SHP77 treated with DMSO at 0.1 percent for 48 hours (cell line): ENCODE measurements at regions not wholly inside any gene's neighbourhood (a gene's known extent, or its start where the extent isn't known, plus 50 kb on each side); places are given as distances from the start of the nearest gene placed in this dataset.

Experiments used
- DNase-seq: peaks from one replicate; lab custom pipeline; 2025; lab: John Stamatoyannopoulos, UW

DNA sequence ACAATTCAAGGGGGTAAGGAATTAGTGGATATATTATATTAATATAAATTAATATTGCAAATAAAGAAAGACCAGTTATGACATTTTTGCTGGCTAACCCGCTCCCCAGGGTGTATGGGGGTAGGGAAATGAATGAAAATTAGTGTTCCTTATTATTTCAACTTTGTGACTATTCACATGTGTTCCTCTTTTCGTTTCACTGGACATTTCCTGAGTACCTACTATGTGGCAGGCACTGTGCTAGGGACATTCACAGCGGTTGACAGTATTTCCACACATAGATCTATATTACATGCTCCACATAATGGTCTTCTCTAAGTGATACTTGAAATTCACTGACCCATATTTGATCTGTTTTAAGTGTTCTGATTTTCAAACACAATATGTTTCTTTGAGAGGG, 129.8 kb upstream of the USP15 start:
- DNase-seq = no peak

DNA sequence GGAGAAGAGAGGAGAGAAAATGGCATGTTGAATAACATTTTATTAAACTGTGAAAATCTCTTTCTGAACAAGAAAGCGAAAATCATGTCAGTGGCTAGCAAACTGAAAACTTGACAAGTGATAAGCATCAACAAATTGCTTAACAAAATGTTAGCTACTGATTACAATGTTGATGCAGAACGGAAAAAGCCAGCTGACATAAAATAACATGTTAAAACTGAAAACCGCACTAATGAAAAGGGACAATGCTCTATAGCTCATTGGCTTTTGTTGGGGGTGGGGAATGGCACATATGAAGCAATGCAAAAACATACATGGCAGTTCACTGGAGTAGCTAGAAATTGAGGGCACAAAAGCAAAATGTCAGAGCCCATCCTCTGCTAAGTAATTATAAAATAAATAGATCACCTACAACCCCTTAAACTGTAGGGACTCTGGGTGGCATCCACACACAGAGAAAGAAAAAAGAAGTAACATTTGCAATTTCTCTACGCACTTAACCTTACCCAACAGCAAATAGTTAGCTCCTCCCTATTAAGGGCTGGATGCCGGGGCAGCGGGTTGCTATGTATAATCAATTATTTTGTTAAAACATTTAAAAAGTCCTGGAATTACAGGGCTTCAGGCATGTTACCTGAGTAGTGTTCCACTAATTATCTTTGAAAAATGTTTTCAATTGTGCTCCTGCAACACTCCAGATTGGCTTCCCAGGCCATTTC, 129.2 kb upstream of the USP15 start:
- no peak for DNase-seq

DNA sequence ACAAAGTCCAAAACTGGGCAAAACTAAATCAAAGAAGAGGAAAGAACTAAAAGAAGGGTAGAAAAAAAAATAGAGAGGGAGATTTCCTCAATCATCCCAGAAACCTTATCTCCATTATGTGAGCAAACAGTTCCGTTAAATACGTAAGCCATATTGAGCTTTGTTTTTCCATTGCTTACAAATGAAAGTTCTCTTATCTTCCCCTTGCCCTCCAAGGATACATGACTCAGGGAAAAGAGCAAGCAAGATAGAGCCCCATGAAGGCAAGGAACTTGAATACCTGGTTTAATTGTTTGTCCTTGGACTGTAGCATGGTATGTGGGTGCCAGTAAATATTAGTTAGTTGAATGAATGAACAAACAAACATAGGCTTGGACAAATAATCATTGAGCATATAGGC, 126.8 kb upstream of the USP15 start:
- DNase-seq = no peak

DNA sequence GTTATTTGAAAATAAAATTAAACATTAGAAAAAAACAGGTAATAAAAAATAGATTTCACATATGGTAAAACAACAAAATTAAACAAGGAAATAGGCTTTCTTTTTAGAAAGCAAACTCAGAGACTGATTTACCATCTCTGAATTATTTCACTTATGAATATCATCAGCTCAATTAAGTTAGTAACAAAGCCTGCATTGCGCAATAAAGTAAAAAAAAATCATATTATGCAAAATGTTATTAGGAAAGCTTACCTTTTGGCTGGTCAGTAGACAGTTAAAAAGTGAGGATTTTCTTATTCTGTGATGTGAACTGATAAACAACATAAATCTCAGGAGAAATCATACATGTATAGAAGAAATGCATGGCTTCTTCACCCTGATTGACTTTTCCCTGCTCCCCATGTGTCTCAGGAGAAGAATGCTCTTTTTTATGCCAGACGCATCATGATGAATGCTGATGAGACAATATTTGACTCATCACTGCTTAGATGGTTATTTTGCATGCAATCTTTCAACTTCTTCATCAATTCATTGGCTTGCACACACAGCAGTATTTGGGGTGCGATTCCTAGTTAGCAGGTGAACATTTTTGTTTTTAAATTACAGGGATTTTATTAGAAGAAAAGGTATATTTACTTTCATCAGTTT, 124.5 kb upstream of the USP15 start:
- DNase-seq = no peak

DNA sequence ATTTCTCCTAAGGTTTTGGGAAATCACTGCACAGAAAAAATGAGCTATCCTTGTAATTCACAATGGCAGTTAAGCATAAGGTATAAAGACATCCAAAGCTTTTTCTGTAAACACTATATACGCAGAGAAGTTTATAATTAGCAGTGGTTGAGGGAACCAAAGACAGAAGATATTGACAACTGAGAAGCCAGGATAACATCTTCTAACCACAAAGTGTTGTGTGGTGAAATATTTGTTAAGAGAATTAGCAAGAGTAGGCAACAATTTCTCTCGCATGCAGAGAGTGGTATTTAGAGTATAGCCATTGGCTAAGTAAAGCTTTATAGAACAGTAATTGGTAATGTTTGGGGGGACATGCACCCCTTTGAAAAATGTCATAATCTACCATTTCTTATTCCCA, 123.7 kb upstream of the USP15 start:
- DNase-seq = no peak

DNA sequence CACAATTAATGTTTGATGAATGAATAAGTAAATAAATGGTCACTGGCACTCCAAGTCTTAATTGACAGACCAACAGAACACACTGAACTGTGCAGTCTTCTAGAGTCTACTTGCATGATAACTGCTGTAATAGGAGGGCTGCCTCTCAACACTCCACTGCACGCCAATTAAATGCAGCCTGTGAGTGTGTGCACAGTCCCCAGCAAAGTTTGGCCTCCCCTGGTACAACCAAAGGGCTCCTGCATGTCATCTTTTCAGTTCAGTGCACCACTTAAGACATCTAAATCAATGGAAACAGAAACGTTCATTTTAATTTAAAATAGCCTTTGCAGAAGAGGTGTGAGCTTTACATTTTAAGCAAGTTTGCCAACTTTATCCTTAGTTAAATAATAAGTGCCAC, 121.7 kb upstream of the USP15 start:
- no peak for DNase-seq

DNA sequence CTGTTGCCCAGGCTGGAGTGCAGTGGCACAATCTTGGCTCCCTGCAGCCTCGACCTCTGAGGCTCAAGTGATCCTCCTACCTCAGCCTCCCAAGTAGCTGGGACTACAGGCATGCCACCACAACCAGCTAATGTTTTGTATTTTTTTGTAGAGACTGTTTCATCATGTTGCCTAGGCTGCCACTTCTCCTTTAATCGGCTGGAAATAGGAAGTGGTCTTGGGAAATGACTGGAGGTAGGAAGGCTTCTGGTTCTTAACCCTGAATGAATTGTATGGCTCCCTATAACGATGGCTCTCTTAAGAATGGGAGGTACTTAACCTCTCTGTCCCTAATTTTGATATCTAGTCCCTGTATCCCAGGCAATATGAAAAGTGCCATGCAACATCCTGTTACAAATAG, 113.9 kb upstream of the USP15 start:
- DNase-seq = no peak

DNA sequence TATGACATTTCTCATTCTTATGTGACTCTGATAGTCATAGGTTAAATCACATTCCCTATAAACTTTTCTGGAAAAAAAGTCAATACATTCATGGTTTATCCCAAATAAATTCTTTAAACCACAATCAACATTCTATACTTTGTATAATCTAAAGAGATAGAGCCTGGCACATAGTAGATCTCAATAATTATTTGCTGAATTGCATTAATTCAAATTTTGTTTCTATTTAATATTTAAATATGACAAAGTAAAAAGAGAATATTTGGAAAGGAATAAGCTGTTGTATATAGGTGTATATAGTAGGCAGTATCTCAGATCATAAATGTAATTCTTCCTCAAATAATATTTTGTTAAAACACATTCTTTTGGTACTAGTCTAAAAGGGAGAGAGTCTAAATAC, 102.2 kb upstream of the USP15 start:
- no peak for DNase-seq

DNA sequence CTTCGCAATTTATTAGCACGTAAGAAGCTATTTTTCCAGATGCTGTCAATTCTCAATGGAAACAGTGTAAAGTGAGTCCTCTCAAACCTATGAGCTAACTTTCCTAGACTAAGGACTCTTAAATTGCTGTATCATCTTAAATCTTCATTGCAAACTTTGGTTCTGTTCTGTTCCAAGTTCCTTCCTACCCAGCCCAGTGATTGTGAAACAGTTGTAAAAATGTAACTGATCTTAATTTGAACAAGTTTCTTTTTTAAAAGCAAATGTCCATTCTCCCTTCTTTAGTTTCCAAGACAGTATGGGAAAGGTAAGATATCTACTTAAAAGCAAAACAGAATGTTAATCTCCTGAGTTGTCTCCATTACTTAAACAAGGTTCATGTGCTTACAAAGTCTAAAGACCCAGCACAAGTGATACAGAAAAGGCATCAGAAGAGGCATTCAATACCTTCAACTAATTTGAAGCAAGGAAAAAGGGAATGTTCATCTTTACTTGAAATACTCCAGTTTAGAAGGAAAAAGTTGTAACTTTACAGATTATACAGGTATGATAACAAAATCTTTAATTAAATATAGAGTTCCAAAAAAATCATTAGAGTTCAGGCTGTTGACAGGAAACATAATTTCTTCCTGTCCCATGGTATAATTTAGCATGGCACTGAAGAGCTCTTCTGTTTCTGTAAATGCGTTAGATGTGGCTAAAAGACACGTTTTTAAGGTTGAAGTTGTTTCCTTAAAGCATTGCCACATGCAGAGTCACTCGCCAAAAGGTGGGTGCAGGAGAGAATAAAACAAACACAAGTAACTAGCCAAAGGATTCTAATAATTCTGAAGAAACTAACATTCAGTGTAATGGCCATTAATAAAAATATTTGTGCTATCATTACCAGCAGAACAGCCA, 101.5 kb upstream of the USP15 start:
- DNase-seq = no peak

DNA sequence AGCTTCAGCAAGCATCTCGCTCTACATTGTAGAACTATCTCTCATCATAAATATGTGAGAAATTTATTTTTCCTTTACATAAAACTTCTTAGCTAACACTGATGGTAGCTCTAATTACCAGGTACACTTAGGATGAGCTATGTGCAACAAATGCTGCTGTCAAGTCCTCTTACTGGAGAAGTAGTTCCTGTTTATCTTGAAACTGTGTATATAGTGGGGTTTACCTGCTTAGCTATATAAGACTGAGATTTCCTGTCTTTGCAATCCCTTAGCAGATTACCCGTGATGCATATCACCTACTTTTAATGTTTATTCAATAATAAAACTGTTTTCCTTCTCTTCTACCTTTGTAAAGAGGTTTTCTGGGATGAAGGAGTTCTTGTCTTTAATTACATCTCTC, 98.0 kb upstream of the USP15 start:
- no peak for DNase-seq

DNA sequence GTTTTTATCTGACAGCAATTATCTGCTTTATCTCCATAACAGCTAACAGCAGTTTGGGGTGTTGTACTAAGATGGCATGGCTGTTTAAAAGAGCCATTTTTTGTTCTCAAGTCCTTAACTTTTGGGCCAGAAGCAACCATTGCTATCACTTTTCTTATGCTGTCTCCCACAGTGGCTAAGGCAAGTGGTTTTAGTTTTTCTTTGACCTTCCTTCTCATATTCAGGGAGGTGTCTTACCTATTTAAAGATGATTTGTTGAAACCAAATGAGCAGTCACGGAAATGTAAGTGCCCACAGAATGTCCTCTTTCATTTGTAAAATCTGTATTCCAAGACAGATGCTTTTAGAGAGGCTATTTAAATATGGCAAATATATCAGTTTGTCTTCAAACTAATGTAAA, 96.8 kb upstream of the USP15 start:
- DNase-seq = no peak

DNA sequence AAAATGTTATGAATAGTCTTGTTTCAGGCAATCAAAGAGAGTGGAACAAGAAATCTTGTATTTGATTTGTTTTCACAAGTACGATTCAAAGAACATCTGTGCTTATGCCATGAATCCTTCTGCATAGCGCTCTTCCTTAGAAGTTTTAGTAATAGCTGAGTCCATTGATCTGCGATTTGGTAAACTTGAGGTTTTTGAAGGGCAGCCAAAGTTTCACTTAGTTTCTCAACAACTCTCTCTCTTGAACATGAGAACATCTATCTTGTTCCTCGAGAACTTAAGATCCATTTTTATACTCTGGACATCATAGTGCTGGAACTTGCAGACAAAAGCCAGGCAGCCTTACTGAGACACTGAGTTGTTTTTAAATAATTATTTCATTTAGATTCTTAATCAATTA, 96.2 kb upstream of the USP15 start:
- no peak for DNase-seq

DNA sequence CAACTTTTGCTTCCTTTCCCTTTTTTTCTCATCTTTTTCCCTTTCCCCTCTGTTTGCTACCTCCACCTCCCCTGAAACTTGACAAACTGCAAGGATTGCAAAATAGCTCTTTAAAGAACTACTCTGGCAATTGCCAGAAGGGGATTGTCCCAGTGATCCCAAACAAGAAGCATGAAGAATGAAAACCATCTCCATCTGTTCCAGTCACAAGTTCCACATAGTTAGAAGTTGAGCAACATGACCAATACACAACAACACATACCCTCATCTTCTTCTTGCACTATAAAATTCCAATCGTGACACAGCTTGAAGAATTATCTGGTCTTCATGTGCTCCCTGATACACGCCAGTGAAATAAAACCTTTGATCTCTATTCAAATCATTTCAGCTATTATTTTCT, 93.7 kb upstream of the USP15 start:
- DNase-seq = no peak

DNA sequence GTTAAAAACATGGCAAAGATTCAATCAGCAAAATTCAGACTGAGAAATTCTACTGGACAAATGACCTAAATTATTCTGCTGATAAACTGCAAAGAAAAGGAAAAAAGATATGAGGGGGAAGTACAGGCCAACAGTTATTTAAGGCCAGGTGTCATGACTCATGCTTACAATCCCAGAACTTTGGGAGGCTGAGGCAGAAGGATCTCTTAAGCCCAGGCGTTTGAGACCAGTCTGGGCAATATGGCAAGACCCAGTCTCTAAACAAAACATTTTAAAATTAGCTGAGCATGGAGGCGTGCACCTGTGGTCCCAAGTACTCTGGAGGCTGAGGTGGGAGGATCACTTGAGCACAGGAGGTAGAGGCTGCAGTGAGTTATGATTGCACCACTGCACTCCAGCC, 91.8 kb upstream of the USP15 start:
- DNase-seq = no peak

DNA sequence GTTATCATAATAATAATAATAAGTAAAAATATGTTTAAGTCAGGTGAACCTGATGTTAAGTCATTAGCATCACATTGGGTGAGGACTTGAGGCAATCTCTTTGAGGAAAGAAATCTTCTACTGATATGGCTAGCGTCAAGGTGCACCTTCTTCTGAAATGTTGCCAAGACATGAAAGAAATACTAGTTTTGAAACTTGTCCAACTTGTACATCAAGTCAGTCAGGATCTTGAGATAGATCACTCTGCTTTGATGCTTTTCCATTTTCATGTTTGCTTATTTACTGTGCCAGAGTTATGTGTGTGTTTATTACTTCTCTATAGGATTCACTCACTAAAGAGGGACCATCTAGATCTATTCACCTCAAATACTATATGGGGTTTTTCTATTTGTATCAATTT, 90.0 kb upstream of the USP15 start:
- no peak for DNase-seq

DNA sequence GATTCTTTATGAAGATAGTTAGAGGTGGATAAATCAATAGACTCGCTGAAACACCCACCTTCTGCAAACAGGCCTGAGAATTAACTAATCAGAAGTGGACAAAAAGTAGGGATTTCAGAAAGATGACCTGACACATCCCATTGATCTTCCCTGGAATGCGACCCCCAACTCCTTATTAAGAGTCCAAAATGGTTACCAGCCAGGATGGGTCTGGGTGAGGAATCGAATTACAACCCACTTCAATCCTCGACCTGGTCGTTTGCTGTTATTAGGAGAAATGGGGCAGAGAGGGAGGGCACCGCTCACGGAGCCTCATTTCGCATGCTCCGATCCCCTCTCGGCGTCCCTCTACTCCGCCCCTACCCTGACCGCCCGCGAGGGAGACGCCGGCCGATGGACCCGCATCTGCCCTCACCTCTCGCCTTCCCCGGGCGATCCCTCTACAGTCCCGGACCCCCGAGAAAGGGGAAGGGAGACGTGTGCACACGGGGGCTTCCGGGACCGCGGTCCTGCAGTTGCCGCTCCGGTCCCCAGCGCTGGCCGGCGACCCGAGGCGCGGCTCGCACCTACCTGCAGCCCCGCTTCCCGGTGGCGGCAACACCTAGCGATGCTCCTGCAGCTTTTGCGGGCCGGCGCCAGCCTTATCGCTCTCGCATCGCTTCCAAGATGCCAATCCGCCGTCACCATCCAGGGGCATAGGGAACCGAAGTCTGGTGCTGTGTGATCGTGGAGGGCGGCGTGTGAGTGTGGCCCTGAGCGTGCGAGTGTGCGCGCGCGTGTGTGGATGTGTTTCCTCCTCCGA, 69.3 kb upstream of the USP15 start:
- no peak for DNase-seq

DNA sequence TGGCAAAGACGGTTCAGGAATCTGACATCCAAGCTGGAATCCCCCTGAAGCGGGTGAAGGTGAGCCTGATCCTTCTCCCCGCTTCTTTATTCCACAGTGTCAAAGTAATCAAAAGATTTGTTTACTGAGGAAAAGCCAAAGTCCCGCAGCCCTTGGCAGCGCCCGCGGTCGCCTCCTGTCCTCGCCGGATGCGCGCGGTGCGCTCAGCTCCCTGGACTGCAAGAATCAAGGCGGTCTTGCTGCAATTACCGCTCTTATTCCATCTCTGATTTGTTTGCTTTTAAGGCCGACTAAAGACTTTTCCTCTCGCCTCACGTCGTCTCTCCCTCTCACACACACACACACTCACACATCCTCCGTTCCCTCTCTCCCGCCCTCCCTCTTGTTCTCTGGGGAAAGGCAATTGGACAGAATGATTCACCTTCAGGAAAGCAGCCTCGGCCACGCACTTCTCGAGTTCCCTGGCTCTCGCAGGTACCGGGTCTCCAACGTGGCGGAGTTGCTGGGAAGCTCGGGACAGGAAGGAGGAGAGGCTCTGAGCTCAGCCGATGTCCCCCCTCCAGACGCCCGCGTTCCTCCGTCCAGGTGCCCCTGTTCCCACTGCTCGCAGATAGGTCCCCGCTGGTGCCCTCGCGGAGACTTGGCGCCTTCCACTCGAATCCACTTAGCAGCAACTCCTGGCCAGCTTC, 68.6 kb upstream of the USP15 start:
- no peak for DNase-seq

DNA sequence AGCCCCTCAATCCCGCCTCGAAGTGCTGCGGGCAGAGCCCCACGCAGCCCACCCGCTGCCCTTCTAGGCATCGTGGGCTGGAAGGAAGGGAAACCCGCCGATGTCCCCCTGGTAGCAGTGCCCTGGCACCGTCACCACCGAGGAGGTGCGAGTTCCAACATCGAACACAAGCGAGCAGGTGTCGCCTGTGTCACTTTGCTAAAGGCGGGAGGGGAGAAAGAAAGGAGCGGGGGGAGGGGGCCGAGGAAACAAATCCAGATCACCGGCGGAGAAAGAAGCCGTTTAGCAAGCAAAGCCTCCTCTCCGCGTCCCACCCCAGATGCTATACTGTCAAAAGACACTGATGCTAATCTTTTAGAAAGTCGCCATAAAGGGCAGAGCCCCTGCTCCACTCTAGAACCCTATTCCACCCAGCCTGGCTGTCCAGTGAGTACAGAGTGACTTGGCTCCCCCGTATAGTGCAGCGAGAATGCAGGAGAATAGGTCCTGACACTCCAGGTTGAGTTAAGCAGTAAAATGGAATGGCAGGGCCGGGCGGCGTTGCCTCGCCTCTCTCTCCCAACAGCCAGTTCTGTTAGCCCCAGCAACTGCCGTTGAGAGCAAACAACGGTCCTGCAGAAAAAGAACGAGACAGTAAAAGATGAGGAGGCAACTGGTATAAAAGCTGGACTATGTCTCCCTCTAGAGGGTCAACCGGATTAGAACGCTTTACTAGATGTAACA, 67.9 kb upstream of the USP15 start:
- DNase-seq = peak; percentile 87

DNA sequence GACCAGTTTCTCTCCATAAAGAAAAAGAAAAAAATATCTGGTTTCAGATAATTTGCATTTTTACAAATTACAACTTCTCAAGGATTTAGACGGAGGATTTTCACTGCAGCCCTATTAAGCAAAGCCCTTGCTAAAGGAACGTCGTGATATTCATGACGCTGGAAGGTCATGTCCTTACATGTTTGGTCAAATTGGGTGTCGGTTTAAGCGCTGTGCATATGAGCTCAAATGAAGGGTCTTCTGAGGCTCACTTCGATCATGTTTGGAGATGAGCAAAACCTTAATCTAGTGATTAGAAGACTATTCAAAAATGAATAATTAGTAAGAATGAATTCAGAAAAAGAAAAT, 67.3 kb upstream of the USP15 start:
- no peak for DNase-seq

DNA sequence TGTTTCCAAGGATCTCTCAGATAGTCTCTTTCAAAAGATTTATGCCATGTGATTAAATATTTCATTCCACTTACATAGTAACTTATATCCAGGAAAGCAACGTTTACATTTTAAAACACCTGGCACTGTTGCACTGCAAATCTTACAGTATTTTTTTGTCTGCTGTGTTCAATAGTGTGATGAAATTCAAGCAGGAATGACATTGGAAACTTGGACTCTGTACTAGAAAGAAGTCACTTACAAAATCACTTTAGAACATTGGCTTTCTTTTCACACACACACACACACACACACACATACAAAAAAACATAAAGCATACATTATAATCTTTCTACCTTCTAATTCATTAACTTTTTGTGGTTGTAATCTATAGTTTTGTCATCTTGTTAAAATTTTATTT, 66.2 kb upstream of the USP15 start:
- no peak for DNase-seq

DNA sequence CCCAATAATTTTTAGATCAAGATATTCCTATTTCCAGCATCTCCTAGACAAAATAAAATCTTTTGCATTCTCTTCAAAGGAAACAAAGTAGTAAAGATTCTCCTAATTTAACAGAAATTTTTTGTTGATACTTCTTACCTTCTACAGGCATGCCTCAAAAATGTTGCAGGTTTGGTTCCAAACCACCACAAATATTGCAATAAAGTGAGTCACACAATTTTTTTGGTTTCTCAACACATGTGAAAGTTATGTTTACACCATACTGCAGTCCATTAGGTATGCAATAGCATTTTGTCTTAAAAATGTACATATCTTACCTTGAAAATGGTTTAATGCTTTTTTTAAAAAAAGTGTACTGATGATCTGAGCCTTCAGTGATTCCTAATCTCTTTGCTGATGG, 65.6 kb upstream of the USP15 start:
- DNase-seq = no peak
